HCT116 (cell line): ENCODE measurements at regions not wholly inside any gene's neighbourhood (a gene's known extent, or its start where the extent isn't known, plus 50 kb on each side); places are given as distances from the start of the nearest gene placed in this dataset.

ENCODE experiments used
- CEBPB ChIP-seq: IDR thresholded peaks from 2 replicates; pipeline ENCODE4 v1.6.1; 2012; ENCODE audit warnings: low read depth
- ELF1 ChIP-seq: IDR thresholded peaks from 2 replicates; pipeline ENCODE4 v1.6.1; 2012; ENCODE audit warnings: low read depth, borderline replicate concordance
- POLR2A ChIP-seq: IDR thresholded peaks from 2 replicates; pipeline ENCODE4 v1.7.0; 2011; ENCODE audit warnings: borderline replicate concordance; ENCODE audit not compliant: insufficient read depth, insufficient read length; ENCODE audit errors: extremely low read depth
- SIN3A ChIP-seq: IDR thresholded peaks from 2 replicates; pipeline ENCODE4 v1.6.1; 2012; ENCODE audit warnings: low read depth

DNA sequence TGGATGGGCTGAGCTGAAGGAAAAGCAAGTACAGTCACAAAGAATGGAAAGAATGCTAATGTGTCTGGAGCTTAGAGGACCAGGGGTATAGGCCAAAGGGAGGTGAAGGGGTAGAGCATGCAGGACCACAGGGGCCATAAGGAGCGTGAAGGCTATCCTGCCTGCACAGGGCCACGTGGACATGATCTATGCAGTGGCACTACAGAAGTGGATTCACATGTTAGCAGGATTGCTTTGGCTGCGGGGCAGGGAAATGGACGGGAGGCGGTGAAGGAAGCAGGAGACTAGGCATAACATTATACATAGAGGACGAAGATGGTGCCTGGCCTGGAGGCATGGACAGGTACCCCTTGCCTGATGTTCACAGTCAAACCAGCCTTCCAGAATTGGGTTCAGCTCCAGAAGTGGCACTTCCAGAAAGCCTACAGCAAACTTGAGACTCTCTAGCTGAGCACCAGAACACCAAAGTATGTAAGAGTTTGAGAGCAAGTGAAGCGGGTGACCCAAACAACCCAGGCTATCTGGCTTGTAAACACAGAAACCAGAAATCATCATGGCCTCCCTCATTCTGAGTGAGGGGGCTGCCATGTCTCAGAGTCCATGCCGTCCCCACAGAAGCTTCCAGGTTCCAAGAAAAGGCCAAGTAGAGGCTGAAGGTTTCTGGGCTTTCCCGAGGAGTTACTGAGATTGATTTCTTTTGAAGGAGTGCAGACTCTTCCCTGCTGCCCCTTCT is 135.5 kb upstream of the JUN start:
- no peak for TF ChIP-seq SIN3A
- TF ChIP-seq POLR2A, result no peak
- TF ChIP-seq CEBPB, result no peak
- no peak for TF ChIP-seq ELF1
